ENCODE measurements at regions not wholly inside any gene's neighbourhood (a gene's known extent, or its start where the extent isn't known, plus 50 kb on each side); places are given as distances from the start of the nearest gene placed in this dataset.

DNA sequence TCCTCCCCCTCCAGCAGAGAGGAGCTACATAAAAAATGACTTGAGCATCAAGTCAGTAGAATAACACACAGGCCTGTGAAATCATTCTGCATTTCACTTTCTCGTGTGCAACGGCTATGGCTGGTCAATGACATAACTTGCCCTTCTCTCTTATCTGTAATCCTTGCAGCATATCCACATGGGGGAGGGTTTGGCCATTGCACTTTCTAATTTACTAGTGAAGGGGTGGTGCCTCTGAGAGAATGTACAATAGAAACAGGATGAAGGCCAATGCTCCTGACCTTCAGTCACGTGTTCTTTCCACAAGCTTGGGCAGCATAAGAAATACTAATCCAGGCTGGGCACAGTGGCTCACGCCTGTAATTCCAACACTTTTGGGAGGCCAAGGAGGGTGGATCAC is 641.0 kb upstream of the ARGLU1 start:
- TF ChIP-seq, protein P1, sequence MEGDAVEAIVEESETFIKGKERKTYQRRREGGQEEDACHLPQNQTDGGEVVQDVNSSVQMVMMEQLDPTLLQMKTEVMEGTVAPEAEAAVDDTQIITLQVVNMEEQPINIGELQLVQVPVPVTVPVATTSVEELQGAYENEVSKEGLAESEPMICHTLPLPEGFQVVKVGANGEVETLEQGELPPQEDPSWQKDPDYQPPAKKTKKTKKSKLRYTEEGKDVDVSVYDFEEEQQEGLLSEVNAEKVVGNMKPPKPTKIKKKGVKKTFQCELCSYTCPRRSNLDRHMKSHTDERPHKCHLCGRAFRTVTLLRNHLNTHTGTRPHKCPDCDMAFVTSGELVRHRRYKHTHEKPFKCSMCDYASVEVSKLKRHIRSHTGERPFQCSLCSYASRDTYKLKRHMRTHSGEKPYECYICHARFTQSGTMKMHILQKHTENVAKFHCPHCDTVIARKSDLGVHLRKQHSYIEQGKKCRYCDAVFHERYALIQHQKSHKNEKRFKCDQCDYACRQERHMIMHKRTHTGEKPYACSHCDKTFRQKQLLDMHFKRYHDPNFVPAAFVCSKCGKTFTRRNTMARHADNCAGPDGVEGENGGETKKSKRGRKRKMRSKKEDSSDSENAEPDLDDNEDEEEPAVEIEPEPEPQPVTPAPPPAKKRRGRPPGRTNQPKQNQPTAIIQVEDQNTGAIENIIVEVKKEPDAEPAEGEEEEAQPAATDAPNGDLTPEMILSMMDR (conservative IDR thresholded peaks at IDR 0.05; ENCODE audit: low read depth, low read length), result no peak
- TF ChIP-seq EZH2 (IDR thresholded peaks at IDR 0.05; ENCODE audit: borderline replicate concordance, low read depth, low read length, poor library complexity, severe bottlenecking), result no peak

All from A673 (cell line).